Urothelium cell line (cell line): ENCODE measurements at regions not wholly inside any gene's neighbourhood (a gene's known extent, or its start where the extent isn't known, plus 50 kb on each side); places are given as distances from the start of the nearest gene placed in this dataset.

ENCODE experiments used
- DNase-seq: peaks from one replicate; pipeline ENCODE4 v3.0.0; 2011; ENCODE audit warnings: low spot score, mixed read lengths
- FAIRE-seq: peaks from 2 replicates; lab custom pipeline; 2011; peaks lifted over from hg19 to GRCh38; lab: Jason Lieb, UNC

DNA sequence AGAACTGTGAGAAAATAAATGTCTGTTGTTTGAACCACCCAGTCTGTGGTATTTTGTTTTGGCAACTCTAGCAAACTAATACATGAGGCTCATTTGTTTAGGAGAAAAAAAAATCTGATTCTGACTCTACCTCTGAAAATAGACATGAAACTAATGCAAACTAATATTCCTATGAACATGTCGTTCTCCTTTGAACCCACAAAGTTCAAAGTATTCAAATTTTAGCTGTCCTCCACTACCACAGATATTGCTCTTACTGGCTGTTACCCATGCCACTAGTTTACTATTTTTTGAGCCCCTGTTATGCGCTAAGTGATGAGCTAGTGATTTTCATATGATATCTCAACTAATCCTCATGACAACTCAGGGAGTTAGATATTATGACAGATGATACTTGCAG lies 58.8 kb upstream of the ZNF804B start:
- no peak for DNase-seq
- no peak for FAIRE-seq

DNA sequence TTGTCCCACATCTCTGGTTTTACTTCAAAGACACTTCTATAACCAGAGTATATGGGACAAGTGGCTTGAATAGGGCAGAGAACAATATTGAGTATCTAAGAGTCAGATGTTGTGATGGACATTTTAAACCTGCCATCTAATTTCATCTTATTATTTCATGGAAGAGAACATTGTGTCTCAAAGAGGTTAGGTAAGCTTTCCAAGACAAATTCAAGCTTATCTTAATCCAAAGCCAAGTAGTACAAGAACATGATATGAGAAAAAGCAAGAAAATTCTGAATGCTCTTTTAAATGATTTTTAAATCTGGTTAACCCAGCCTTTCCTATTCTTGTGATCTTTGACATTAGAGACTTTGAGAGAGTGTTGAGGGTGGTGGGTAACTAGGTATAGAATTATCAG lies 65.3 kb upstream of the ZNF804B start:
- DNase-seq (no peak), FAIRE-seq (no peak)

DNA sequence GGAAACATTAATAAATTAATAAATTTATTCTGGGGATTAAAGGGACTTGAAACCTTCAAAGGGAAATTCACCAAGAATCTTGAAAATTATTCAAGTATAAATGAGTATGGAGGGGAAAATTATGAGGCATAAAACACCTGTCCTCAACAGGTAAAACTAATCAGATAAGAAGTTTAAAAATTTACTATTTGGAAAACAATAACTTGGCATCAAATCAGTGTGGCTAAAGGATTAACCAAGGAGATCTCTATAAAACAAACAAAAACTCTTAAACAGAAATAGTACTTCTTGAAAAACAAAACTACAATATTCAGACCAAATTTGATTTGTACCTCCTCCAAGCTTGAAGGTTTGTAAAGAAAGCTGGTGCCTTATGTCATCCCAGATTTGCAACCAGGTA lies 66.4 kb upstream of the ZNF804B start:
- DNase-seq (no peak), FAIRE-seq (no peak)

DNA sequence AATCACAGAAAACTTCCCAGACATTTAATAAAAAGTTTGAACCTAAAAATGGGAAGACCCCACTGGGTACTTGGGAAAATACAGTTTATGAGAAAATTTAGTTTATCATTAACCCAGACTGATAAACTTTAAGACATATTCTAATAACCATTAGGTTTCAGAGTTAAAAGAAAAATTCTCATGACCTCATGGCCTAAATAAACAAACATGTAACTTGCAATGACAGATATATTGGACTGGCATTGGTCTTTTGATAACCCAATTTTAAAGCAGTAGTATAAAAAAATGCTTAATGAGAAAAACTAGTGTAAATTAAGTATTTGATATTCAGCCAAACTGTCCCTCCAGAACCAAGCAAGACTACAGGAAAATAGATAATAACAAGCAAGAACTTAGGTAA lies 67.0 kb upstream of the ZNF804B start:
- no peak for FAIRE-seq

DNA sequence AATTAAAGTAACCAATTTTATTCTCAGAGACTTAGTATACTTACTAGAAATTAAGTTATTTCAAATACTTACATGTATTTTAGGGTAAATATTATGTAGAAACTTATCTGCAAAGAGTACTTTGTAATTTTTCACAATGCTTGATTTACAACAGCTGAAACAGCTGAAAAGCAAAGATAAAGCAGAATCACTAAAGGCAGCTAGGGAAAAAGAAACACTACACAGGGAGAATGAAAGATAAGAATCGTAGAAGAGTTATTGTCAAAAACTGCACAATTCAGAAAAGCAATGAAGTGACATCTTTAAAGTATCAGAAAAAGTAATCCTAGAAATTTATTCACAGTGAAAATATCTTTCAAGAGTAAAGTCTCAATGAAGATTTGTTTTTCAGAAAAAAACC lies 69.7 kb upstream of the ZNF804B start:
- DNase-seq, result no peak
- no peak for FAIRE-seq

More for the DNA sequence above, 67.0 kb upstream of the ZNF804B start:
- DNase-seq, result no peak

DNA sequence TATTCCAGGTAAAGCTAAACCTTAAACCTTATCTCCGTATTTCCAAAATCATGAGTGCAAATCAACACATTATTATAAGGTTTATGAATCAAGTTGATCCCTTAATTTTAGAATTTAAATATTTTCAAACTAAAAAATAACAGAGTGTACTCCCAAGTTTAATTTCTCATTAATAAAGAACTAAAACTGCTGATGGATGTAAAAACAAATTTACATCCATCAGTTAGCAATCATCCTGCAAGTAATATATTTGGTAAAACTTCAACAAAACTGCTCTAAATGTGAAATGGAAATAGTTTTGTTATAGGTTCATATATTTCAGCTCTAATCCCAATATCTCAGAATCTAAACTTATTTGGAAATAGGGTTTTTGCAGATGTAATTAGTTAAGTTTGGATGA lies 71.3 kb upstream of the ZNF804B start:
- FAIRE-seq, result no peak
- no peak for DNase-seq

DNA sequence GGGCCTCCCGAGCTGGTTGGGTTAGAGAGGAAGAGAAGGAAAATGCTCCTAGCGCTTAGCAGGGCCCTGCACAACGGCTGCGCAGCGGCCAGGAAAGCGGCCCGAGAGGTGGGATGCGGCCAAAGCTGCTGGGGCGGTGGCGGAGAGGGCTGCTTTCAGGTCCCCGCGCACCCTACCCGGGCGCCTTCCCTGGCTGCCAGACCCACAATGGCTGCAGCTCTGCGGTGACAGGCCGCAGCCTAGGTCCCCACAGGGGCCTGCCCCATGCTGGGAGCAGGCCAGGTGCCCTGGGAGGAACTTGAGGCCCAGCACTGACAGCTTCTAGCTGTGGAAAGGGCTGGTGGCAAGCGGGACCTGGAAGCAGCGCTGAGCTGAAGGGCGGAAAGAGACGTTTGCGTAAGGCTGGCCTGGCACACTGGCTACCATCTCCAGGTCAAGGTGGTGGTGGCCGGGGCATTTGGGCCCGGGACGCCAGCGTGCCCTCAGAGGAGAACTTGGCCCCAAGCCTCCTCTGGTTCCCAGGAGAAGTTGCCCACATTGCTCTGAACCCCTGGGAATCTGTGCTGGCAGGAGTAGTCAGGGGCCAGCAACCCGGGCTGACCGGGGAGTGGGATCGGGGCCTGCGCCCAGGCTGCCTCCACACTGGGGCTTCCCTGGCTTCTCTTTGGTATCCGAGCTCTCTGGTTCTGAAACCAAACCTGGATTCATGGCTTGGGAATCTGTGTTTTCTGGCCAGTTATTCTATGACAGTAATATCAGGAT lies 72.9 kb upstream of the ZNF804B start:
- DNase-seq (no peak), FAIRE-seq (no peak)

DNA sequence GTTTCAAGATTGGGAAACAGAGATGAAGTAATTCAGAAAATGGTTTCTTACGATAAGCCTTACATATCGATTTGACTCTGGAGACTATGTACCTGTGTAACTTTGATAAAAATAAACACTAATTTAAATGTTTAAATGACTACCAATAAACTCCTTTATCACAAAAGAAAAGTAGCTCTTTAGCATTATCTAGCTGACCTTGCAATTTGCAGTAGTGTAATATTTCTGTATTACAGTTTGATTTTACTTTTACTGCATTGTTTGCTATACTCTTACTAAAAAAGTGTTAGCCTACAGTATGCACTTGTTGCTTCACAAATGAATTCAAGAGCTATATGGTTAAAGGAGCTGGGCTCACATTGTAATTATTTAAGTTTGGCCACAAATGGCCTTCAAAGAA lies 77.8 kb upstream of the ZNF804B start:
- DNase-seq (no peak), FAIRE-seq (no peak)

DNA sequence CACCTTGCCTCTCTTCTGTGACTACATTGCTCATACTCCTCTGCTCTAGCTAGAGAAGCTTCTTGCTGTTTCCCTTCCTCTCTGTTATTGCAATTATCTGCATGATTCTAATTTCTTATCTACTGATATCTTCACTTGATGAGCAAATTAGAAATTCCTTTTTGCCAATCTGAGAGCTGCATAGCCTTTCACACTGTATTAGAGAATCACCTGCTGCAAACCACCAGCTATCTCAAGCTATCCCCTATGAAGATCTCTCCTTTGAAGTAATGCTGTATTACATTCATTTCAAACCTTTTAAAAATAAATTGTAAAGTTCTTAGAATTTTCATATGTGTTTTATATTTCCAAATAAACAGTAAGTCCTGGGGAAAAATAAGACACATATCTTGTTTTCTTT lies 89.0 kb upstream of the ZNF804B start:
- DNase-seq, result no peak
- FAIRE-seq, result no peak

DNA sequence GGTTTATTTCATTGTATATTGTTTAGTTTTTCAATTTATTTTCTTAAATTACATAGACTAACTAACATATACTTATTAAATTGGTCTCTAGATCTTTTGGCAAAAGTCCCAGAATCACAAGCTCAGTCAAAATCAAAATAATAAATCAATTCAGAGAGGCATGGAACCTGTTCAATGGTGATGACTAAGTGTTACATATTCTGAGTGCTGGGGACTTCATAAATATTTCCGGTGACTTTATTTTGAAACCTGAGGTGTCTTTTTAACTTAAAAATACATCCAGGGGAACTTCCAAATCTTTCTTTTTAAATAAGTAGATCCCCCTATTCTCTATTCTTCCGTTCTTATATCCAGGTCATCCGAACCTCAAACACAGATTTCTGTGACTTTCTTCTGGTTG lies 89.6 kb upstream of the ZNF804B start:
- DNase-seq (no peak), FAIRE-seq (no peak)

DNA sequence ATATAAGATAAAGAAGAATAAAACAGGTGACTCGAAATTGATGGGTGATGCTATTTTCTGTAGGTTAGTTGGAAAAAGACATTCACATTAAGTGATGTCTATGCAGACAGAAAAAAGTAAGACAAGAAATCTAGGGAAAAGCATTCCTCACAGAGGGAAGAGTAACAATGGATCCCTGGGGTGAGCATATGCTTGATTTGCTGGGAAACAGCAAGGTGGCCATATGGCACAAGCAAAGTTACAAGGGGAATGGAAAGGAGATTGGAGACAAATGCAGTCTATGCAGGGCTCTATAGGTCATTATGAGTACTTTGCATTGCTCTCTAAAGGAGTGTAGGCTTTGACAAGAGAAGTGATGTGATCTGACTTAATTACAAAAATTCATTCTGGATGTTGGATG lies 90.9 kb upstream of the ZNF804B start:
- FAIRE-seq (no peak), DNase-seq (no peak)

DNA sequence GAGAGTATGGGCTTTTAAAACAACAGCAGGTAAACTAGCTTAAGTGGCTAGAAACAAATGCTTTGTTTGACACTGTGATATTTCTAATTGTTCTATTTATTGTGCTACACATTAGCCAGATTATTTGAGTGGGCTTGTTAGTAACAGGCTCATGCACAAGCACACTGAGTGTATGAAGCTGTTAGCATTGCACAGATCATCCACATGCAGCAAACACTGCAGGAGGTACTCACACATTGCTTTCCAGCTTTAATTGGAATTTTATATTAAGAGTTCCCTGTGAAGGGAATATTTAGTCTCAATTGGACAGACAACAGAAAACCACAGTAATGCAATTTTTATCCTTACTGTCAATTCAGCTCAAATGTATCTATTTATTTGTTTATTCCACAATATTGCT lies 92.9 kb upstream of the ZNF804B start:
- FAIRE-seq (no peak), DNase-seq (no peak)

DNA sequence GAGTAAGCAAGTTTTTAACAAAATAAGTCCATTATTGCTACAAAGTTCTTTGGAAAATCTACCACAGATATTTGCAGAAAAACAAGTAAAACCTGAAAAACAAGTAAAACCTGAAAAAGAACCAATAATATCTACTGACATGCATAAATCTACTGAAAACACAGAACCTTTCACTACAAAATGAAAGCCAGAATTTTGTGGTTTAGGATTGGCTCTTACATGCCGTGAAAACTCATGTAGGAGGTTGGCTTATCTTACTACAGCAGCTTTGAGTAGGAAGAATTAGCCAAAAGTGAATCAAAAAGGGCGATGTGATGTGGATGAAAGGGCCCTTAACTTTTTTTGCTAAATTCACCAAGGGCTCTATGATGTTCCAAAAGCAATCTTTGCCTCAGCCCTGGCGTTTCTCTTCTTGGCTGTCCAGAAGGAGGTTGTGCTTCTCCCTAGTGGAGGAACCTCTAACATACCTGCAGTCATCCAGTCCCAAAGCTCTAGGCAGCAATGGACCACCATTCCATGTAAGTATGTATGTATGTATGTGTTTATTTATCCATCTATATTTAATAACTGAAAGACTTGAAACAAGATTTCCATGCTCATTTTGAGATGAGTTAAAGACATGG lies 93.5 kb upstream of the ZNF804B start:
- DNase-seq (no peak), FAIRE-seq (no peak)

DNA sequence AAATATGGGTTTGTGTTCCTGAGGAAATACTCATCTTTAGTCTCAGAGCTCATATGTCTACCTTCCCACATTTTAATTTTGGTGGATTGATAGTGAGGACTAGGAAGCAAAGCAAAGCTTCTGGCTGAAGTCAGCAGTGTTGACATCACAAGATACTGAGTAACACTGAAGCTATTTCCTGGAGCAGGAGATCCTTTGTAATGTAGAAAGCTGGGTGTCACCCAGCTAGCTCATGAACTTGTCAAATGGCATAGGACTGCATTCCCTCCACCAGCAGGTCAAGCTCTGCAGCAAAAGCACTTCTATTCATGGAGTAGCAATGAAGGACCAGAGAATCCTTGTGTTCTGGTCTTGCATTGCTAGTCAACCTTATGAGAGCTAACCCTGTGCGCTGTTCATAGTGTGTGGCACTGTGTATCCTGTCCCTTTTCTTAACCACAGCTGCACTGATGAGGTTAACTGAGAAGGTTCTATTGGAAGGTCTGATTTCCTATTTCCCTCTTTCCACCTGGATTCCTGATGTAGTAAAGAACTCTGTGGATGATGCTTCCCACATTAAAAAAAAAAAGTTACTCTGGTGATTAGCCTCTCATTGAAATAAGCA lies 94.8 kb upstream of the ZNF804B start:
- peak; percentile 61 for FAIRE-seq
- DNase-seq, result peak; percentile 57

DNA sequence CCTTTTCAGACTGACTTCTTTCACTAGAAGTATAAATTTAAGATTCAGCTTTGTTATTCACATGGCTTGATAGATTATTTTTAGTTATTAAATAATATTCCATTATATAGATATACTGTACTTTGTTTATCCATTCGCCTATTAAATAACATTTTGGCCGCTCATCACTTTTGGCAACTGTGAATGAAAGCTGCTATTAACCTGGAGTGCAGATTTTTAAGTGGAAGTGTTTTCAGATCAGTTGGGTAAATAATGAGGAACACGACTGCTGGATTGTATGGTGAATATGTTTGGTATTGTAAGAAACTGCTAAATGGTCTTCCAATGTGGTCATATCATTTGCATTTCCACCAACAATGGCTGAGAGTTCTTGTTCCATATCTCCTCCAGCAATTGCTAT lies 97.6 kb upstream of the ZNF804B start:
- FAIRE-seq (no peak), DNase-seq (no peak)

DNA sequence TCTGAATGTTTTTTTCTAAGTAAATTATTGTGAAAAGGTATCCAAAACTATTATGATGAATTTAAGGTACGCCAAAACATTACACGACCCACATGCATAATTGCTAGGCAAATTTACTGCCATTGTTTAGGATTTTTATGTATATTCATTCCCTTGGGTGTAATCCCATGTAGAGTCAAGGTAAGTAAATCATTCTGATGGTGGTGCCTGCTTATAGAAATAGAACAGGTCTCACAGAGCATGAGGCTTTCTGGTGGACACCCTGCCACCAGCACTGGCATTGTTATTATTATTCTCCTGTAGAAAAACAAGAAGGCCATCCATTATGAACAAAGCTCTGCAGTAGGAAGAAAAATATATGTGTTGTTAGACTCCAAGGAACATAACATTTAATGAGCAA lies 111.7 kb upstream of the ZNF804B start:
- FAIRE-seq (no peak), DNase-seq (no peak)

DNA sequence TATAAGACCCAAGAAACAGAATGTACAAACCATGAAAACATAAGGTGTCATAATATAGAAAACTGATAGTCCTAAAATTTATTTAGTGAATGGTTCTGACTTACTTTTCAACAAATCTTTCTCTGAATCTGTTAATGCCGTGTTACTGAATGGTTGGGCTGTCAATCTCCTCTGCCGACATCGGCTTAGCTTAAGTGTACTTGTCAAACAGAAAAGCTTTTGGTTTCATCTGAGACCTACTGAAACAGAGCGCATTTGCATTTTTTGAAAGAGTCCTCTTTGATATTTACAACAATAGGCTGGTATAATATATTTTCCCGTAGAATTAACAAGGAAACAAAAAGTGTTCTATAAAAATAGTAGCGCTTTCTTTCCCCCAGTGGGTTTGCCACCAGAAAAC lies 120.9 kb upstream of the ZNF804B start:
- FAIRE-seq (no peak), DNase-seq (no peak)

DNA sequence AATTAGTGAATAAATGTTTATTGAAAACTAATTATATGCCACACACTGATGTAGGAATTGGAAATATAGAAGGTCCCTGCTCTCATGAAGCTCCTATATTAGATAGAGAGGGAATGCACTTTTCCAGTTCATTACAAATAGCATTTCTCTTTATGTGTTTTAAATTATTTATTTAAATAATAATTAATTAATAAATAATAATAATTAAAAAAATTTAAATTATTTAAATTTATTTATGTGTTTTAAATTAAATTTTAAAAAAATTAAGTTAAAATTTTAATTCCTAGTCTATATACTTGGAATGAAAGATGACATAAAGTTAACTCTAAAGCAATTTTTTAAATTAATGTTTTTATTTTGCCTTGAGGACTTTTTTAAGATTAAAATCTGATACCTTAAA lies 121.7 kb upstream of the ZNF804B start:
- no peak for DNase-seq
- FAIRE-seq, result no peak

DNA sequence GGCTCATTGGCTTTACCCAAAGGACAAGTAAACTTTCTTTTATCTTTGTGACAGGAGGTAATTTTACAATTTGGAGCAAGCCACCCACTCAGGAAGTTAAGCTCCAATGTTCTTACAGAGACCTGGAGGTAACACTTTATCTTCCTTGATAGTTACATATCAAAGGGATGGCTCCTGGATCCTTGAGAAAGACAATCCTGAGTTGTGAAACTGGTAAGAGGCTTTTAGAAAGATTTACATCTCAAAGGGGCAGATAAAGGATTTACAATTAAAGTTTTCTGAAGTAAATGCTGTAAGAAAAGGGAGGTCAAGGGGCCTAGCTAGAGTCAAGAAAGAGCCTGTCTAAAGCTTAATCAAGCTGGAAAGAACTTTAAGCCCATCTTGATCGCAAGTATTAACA lies 124.4 kb upstream of the ZNF804B start:
- DNase-seq, result no peak
- FAIRE-seq, result no peak

DNA sequence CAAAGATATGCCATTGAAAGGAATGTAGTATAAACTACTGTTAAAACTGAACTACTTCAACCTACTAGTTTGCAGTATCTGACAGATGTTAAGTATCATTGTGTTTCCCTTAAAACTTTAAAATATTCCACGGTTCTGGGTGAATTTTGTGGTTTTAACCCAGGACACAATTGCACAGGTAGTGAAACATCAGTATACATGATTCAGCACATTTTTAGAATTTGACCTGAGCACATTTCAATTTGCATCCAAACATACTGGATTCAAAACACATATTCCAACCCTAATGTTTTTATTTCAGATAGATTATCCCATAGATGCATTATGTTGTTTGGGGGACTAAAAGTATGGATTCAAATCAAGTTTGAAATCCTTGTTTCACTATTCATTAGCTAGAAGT lies 129.9 kb upstream of the ZNF804B start:
- no peak for DNase-seq
- no peak for FAIRE-seq

DNA sequence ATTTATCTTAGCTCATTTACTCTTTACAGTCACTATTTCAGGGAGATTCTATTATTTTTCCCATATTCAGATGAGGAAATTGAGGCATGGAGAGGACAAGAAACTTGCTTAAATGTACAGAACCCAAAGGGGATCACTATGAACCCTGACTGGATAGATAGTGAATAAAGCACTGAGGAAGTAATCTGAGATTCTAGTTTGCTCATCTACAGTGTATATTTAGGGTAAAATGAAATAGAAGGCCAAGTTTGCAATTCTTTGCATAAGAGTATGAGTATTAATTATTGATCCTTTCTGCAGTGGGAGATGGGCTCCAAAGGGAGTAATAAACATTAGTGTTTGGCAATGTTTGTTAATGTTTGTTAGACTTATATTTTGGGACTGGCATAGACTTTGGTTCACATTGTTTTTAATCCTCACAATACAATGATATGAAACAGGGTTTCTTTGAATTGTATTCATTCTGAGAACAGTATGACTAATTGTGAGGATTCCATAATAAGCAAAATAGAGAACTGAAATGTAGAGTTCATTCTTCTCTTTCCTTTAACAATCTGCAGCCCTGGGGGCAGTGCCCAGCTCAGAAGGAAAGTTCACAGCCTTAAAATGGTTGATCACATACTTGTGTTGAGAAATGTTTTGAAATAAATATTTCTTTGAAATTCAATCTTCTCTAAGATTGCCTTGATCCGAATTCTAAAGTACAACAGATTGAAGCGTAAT lies 131.0 kb upstream of the ZNF804B start:
- no peak for DNase-seq
- no peak for FAIRE-seq

DNA sequence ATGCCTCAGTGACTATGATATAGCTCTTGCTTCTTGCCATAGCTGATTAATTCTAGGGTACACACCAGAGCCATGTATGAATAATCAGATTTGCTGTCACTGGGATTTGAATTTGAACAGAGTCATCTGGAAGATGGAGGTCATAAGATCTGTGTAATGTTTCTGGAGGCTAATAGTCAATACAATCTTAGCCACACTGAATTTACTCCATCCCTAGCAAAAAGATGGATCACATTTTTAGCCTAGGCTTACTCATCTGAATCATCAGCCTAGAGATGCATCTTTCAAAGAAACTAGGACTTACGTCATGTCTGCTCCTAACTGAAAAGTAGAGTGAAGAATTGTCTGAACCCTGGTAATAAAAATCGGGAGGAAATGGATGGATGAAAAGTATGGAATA lies 142.3 kb upstream of the ZNF804B start:
- no peak for FAIRE-seq
- no peak for DNase-seq
